Stimulated activated CD4-positive, alpha-beta T cell treated with anti-CD3 and anti-CD28 coated beads, Interleukin-4, amount 100 ng/mL, for 1 hour (primary cell): ENCODE measurements at regions not wholly inside any gene's neighbourhood (a gene's known extent, or its start where the extent isn't known, plus 50 kb on each side); places are given as distances from the start of the nearest gene placed in this dataset.
"Not testable (repeated sequence)": the region's sequence is repeated elsewhere in the genome, so short reads cannot be mapped to it uniquely, and the experiment has no call there.

Experiments used
- DNase-seq: peaks from one replicate; pipeline ENCODE4 v3.0.0-alpha.2; 2020

GRCh38 chrX:22818061-22818460 is 181.7 kb upstream of the DDX53 start:
- no peak for DNase-seq

- no peak for DNase-seq
Measured at GRCh38 chrX:22855693-22856092, 144.1 kb upstream of the DDX53 start.

GRCh38 chrX:22859642-22860041 is 140.1 kb upstream of the DDX53 start:
- no peak for DNase-seq

GRCh38 chrX:22866801-22867200 is 133.0 kb upstream of the DDX53 start:
- not testable (repeated sequence) for DNase-seq

GRCh38 chrX:22882543-22882942 is 117.2 kb upstream of the DDX53 start:
- no peak for DNase-seq

GRCh38 chrX:22889819-22890218 is 109.9 kb upstream of the DDX53 start:
- no peak for DNase-seq

- DNase-seq = no peak
Measured at GRCh38 chrX:22912616-22913015, 87.1 kb upstream of the DDX53 start.

GRCh38 chrX:22922961-22923360 is 76.8 kb upstream of the DDX53 start:
- no peak for DNase-seq

- DNase-seq = no peak
Measured at GRCh38 chrX:22934640-22935039, 65.1 kb upstream of the DDX53 start.

GRCh38 chrX:22944945-22945344 is 54.8 kb upstream of the DDX53 start:
- no peak for DNase-seq
